Tibial nerve (tissue), 4 donors: ENCODE measurements at regions not wholly inside any gene's neighbourhood (a gene's known extent, or its start where the extent isn't known, plus 50 kb on each side); places are given as distances from the start of the nearest gene placed in this dataset.

ENCODE experiments used
- DNase-seq, 2 donors: peaks; one replicate each; pipeline ENCODE4 v3.0.0-alpha.2; 2019; ENCODE audit warnings: low spot score in 2 of 2
- H3K27ac ChIP-seq, 4 donors: fragments of 200-600 bp; sonication (generic) in 3 of 4; one replicate each; pipeline ENCODE4 v1.5.1; 2017 to 2019; ENCODE audit warnings: mild to moderate bottlenecking in 1 of 4
- H3K27me3 ChIP-seq, 2 donors: fragments of 200-600 bp; sonication (generic) in 1 of 2; one replicate each; pipeline versions ENCODE4 v1.5.1 to v1.6.0; 2017 to 2019
- H3K36me3 ChIP-seq, 3 donors: fragments of 200-600 bp; sonication (generic); one replicate each; pipeline ENCODE4 v1.5.1; 2018 to 2019
- H3K4me1 ChIP-seq, 4 donors: fragments of 200-600 bp; sonication (generic) in 3 of 4; one replicate each; pipeline ENCODE4 v1.5.1; 2017 to 2019
- H3K4me3 ChIP-seq, 4 donors: fragments of 200-600 bp; sonication (generic) in 3 of 4; one replicate each; pipeline ENCODE4 v1.5.1; 2017 to 2019; ENCODE audit warnings: mild to moderate bottlenecking in 1 of 4, moderate library complexity in 1 of 4
- H3K9me3 ChIP-seq, 4 donors: fragments of 200-600 bp; sonication (generic) in 3 of 4; one replicate each; pipeline ENCODE4 v1.5.1; 2017 to 2019
- CTCF ChIP-seq, 5 experiments: fragments of 200-600 bp in 3 of 5; fragments of 450-650 bp in 2 of 5; sonication (generic) in 3 of 5; IDR thresholded peaks; one replicate each; pipeline ENCODE4 v1.5.1; 2016 to 2019; ENCODE audit warnings: antibody characterized with exemption in 5 of 5, mild to moderate bottlenecking in 3 of 5, moderate library complexity in 2 of 5
- EP300 ChIP-seq, 2 donors: sonication (generic); formaldehyde crosslinking; IDR thresholded peaks; one replicate each; pipeline ENCODE4 v1.6.1; 2017; ENCODE audit warnings: antibody characterized with exemption in 2 of 2, mild to moderate bottlenecking in 1 of 2
- POLR2A ChIP-seq, 2 donors: fragments of 450-650 bp; IDR thresholded peaks; one replicate each; pipeline ENCODE4 v1.6.1; 2017; ENCODE audit warnings: antibody characterized with exemption in 2 of 2, mild to moderate bottlenecking in 2 of 2, moderate library complexity in 2 of 2
- WGBS, 2 donors: methylation state at CpG; one replicate each; pipeline ENCODE4 v1.1.5; 2018; 5-methylcytosine and 5-hydroxymethylcytosine counted together

GRCh38 chr11:23308041-23308440, 447.8 kb upstream of the CCDC179 start:
- Histone ChIP-seq H3K27me3 (no peaks in the 10 kb centered on the region), H3K36me3 (no peaks in the 10 kb centered on the region), H3K27ac (no peak overlapping the region), H3K9me3 (no peaks in the 10 kb centered on the region), H3K4me3 (no peak overlapping the region), H3K4me1 (no peaks in the 10 kb centered on the region)
- TF ChIP-seq POLR2A (IDR thresholded peaks at IDR 0.05) (no peak), EP300 (IDR thresholded peaks at IDR 0.05) (no peak), CTCF (IDR thresholded peaks at IDR 0.05) (no peak)
- DNase-seq, result no peak
- WGBS, 2 donors, result 46 to 57% methylated on average over 2 of the region's 2 CpGs

GRCh38 chr11:23310276-23310675, 450.0 kb upstream of the CCDC179 start:
- 71 to 86% methylated on average over 1 of the region's 1 CpG for WGBS, 2 donors
- TF ChIP-seq EP300 (IDR thresholded peaks at IDR 0.05) (no peak), CTCF (IDR thresholded peaks at IDR 0.05) (no peak), POLR2A (IDR thresholded peaks at IDR 0.05) (no peak)

GRCh38 chr11:23311986-23312940, 452.0 kb upstream of the CCDC179 start:
- TF ChIP-seq EP300 (IDR thresholded peaks at IDR 0.05) (no peak), POLR2A (IDR thresholded peaks at IDR 0.05) (no peak), CTCF (IDR thresholded peaks at IDR 0.05) (no peak)
- 56 to 58% methylated on average over 5 of the region's 5 CpGs for WGBS, 2 donors
- Histone ChIP-seq H3K36me3 (no peaks in the 10 kb centered on the region), H3K9me3 (no peaks in the 10 kb centered on the region), H3K27me3 (no peaks in the 10 kb centered on the region), H3K4me3 (no peak overlapping the region), H3K27ac (no peak overlapping the region), H3K4me1 (no peaks in the 10 kb centered on the region)
- no peak for DNase-seq

More at GRCh38 chr11:23310276-23310675, 450.0 kb upstream of the CCDC179 start:
- Histone ChIP-seq H3K36me3 (no peaks in the 10 kb centered on the region), H3K4me3 (no peak overlapping the region), H3K4me1 (no peaks in the 10 kb centered on the region), H3K27ac (no peak overlapping the region), H3K27me3 (no peaks in the 10 kb centered on the region), H3K9me3 (no peaks in the 10 kb centered on the region)
- DNase-seq, result no peak

- TF ChIP-seq POLR2A (IDR thresholded peaks at IDR 0.05) (no peak), CTCF (IDR thresholded peaks at IDR 0.05) (no peak), EP300 (IDR thresholded peaks at IDR 0.05) (no peak)
- WGBS, 2 donors, result 51 to 56% methylated on average over 1 of the region's 1 CpG
- no peak overlapping the region for H3K27ac ChIP-seq
- no peaks in the 10 kb centered on the region for H3K4me1 ChIP-seq
- H3K27me3 ChIP-seq, result no peaks in the 10 kb centered on the region
- DNase-seq, result no peak
- no peaks in the 10 kb centered on the region for H3K36me3 ChIP-seq
- H3K4me3 ChIP-seq, result no peak overlapping the region
- H3K9me3 ChIP-seq, result no peaks in the 10 kb centered on the region
These were observed 452.7 kb upstream of the CCDC179 start for GRCh38 chr11:23313001-23313400.

- no peaks in the 10 kb centered on the region for H3K27me3 ChIP-seq
- H3K9me3 ChIP-seq, result no peaks in the 10 kb centered on the region
- no peak for DNase-seq
- no peaks in the 10 kb centered on the region for H3K4me1 ChIP-seq
- TF ChIP-seq POLR2A (IDR thresholded peaks at IDR 0.05), result no peak
- TF ChIP-seq EP300 (IDR thresholded peaks at IDR 0.05), result no peak
- TF ChIP-seq CTCF (IDR thresholded peaks at IDR 0.05), result no peak
- WGBS, 2 donors, result 54 to 64% methylated on average over 3 of the region's 3 CpGs
- no peak overlapping the region for H3K27ac ChIP-seq
- no peaks in the 10 kb centered on the region for H3K36me3 ChIP-seq
- H3K4me3 ChIP-seq, result no peak overlapping the region
These were observed 453.9 kb upstream of the CCDC179 start for GRCh38 chr11:23314162-23314561.
